ENCODE measurements at regions not wholly inside any gene's neighbourhood (a gene's known extent, or its start where the extent isn't known, plus 50 kb on each side); places are given as distances from the start of the nearest gene placed in this dataset.

DNA sequence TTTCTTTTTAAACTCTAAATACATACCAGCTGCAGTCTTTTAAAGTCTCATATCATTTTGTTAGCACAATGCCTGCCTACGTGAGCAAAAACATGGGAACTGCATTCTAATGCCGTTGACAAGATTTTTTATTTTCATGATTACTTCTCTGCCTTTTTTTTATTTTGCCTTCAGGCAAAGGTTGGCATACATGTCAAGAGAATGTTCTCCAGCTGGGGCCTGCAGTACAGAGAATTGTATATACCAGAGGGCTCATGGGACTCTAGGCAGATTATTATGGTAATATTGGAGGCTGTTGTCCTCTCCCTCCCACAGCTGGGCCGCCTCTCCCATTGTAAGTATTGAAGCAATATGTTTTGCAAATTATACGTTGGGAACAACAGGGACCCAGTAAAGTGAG lies 53.9 kb upstream of the OBI1 start:
- Histone ChIP-seq H3K4me3 (no peak overlapping the region), H3K4me1 (no peaks in the 10 kb centered on the region), H3K36me3 (no peaks in the 10 kb centered on the region), H3K27ac (no peak overlapping the region), H3K27me3 (ENCODE audit: low read depth) (no peaks in the 10 kb centered on the region), H3K9me3 (no peaks in the 10 kb centered on the region)
- TF ChIP-seq, protein P1, sequence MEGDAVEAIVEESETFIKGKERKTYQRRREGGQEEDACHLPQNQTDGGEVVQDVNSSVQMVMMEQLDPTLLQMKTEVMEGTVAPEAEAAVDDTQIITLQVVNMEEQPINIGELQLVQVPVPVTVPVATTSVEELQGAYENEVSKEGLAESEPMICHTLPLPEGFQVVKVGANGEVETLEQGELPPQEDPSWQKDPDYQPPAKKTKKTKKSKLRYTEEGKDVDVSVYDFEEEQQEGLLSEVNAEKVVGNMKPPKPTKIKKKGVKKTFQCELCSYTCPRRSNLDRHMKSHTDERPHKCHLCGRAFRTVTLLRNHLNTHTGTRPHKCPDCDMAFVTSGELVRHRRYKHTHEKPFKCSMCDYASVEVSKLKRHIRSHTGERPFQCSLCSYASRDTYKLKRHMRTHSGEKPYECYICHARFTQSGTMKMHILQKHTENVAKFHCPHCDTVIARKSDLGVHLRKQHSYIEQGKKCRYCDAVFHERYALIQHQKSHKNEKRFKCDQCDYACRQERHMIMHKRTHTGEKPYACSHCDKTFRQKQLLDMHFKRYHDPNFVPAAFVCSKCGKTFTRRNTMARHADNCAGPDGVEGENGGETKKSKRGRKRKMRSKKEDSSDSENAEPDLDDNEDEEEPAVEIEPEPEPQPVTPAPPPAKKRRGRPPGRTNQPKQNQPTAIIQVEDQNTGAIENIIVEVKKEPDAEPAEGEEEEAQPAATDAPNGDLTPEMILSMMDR (IDR thresholded peaks at IDR 0.05) = no peak
- intact Hi-C loops (cut with DNase I) = no loop called here
- ATAC-seq (no peak), DNase-seq (no peak)

DNA sequence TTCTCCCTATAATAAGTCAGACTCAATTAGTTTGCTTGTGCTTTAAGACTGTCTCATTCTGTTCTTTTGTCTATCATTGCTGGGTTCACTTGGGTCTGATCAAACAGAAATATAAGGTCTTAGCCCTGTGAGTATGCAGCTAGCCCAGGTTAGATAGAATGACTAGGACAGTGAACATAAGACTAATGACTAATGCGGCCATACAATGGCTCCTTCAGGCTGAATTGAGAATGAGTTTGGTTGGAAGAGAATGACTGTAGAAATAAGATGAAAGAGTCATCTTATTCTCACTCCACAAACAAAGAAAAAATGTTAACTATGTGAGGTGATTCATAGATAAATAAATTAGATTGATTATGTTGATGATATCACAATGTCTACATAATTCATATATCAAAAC lies 50.1 kb upstream of the OBI1 start:
- DNase-seq (no peak), ATAC-seq (no peak)
- Histone ChIP-seq H3K27me3 (ENCODE audit: low read depth) (no peaks in the 10 kb centered on the region), H3K4me3 (no peak overlapping the region), H3K36me3 (no peaks in the 10 kb centered on the region), H3K9me3 (no peaks in the 10 kb centered on the region), H3K4me1 (no peaks in the 10 kb centered on the region), H3K27ac (no peak overlapping the region)
- TF ChIP-seq, protein P1 (IDR thresholded peaks at IDR 0.05) = no peak
- intact Hi-C loops (cut with DNase I) = no loop called here

All from lower lobe of right lung (tissue), 2 donors.